ENCODE measurements at regions not wholly inside any gene's neighbourhood (a gene's known extent, or its start where the extent isn't known, plus 50 kb on each side); places are given as distances from the start of the nearest gene placed in this dataset.
"Not testable (repeated sequence)": the region's sequence is repeated elsewhere in the genome, so short reads cannot be mapped to it uniquely, and the experiment has no call there.

DNA sequence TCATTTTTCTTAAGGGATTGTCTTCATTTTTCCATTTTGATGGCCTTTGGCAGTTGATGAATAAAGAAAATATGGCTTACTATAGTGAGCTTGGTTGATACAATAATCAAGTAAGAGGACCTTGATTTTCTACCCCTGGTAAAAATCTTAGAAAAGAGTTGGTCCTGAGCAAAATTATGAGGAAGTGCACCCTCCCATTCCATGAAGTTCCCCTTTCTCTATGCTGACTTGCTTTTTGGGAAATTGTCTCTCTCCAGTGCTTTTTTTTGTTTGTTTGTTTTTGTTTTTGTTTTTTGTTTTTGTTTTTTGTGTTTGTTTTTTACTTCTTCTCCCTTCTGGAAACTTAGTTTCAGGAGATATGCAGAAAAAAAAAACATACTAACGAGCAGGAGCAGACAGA, 449.2 kb upstream of the ACTBL2 start:
- ATAC-seq (ENCODE audit: low FRiP score in 2 of 2) (no peak), DNase-seq (no peak)
- no peak overlapping the region for H3K4me3 ChIP-seq
- H3K27me3 ChIP-seq: no peaks in the 10 kb centered on the region
- H3K36me3 ChIP-seq: no peaks in the 10 kb centered on the region
- H3K27ac ChIP-seq: no peak overlapping the region
- 66 to 74% methylated on average over 1 of the region's 1 CpG for WGBS, 2 donors
- TF ChIP-seq POLR2AphosphoS5 (IDR thresholded peaks at IDR 0.05): no peak
- TF ChIP-seq POLR2A (IDR thresholded peaks at IDR 0.05): no peak
- no peak for TF ChIP-seq EP300 (IDR thresholded peaks at IDR 0.05)
- TF ChIP-seq, protein P1, sequence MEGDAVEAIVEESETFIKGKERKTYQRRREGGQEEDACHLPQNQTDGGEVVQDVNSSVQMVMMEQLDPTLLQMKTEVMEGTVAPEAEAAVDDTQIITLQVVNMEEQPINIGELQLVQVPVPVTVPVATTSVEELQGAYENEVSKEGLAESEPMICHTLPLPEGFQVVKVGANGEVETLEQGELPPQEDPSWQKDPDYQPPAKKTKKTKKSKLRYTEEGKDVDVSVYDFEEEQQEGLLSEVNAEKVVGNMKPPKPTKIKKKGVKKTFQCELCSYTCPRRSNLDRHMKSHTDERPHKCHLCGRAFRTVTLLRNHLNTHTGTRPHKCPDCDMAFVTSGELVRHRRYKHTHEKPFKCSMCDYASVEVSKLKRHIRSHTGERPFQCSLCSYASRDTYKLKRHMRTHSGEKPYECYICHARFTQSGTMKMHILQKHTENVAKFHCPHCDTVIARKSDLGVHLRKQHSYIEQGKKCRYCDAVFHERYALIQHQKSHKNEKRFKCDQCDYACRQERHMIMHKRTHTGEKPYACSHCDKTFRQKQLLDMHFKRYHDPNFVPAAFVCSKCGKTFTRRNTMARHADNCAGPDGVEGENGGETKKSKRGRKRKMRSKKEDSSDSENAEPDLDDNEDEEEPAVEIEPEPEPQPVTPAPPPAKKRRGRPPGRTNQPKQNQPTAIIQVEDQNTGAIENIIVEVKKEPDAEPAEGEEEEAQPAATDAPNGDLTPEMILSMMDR (IDR thresholded peaks at IDR 0.05): no peak
- peaks cover 0 to 4% (median 0%) of the 10 kb centered on the region in 4 donors for H3K9me3 ChIP-seq
- H3K4me1 ChIP-seq: no peaks in the 10 kb centered on the region

DNA sequence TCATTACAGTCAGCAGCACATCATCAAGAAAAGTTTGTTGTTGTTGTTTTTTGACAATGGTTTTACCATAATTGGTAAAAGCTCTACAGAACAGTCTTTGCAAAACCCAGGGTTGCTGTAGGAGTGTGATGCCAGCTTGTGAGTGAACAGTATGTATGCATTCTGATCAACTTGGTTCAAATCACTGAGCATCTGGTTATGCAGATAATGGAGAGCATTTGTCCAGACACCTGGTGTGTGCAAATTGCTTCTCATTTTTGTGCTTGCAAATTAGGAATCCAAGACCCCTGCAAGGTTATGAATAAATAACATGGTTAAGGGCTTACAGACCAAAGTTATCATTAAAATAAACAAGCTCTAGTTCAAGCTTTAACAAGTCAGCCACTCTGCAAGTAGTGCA, 448.7 kb upstream of the ACTBL2 start:
- ATAC-seq (ENCODE audit: low FRiP score in 2 of 2): no peak
- Histone ChIP-seq H3K4me1 (no peaks in the 10 kb centered on the region), H3K27ac (no peak overlapping the region), H3K4me3 (no peak overlapping the region), H3K36me3 (no peaks in the 10 kb centered on the region), H3K9me3 (peaks cover 0 to 4% (median 0%) of the 10 kb centered on the region in 4 donors), H3K27me3 (no peaks in the 10 kb centered on the region)
- DNase-seq: no peak
- TF ChIP-seq, protein P1 (IDR thresholded peaks at IDR 0.05): no peak
- no peak for TF ChIP-seq POLR2AphosphoS5 (IDR thresholded peaks at IDR 0.05)
- TF ChIP-seq EP300 (IDR thresholded peaks at IDR 0.05): no peak
- TF ChIP-seq POLR2A (IDR thresholded peaks at IDR 0.05): no peak

DNA sequence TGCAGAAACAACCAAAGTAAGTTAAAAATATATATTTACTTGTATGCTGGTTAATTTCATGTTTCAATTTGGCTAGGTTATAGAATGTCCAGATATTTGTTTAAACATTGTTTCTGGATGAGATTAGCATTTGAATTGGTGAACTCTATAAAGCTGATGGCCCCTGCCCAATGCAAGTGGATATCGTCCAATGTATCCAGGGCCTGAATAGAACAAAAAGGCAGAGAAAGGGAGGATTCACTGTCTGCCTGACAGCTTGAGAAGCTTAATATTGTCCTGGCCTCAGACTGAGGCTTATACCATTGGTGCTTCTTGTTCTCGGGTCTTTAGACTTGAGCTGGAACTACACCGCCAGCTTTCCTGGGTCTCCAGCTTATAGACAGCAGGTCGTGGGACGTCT, 446.7 kb upstream of the ACTBL2 start:
- no peak for ATAC-seq (ENCODE audit: low FRiP score in 2 of 2)
- H3K9me3 ChIP-seq: peaks cover 0 to 4% (median 0%) of the 10 kb centered on the region in 4 donors
- DNase-seq: no peak
- H3K27ac ChIP-seq: no peak overlapping the region
- 83 to 92% methylated on average over 5 of the region's 5 CpGs for WGBS, 2 donors
- no peaks in the 10 kb centered on the region for H3K36me3 ChIP-seq
- no peak overlapping the region for H3K4me3 ChIP-seq
- TF ChIP-seq, protein P1 (IDR thresholded peaks at IDR 0.05): no peak
- no peak for TF ChIP-seq EP300 (IDR thresholded peaks at IDR 0.05)
- TF ChIP-seq POLR2A (IDR thresholded peaks at IDR 0.05): no peak
- TF ChIP-seq POLR2AphosphoS5 (IDR thresholded peaks at IDR 0.05): no peak
- no peaks in the 10 kb centered on the region for H3K27me3 ChIP-seq
- H3K4me1 ChIP-seq: no peaks in the 10 kb centered on the region

DNA sequence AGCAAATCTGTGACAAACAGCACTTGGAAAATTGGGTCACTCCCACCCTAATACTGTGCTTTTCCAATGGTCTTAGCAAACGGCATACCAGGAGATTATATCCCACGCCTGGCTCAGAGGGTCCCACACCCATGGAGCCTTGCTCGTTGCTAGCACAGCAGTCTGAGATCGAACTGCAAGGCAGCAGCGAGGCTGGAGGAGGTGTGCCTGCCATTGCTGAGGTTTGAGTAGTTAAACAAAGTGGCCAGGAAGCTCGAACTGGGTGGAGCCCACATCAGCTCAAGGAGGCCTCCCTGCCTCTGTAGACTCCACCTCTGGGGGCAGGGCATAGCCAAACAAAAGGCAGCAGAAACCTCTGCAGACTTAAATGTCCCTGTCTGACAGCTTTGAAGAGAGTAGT, 440.5 kb upstream of the ACTBL2 start:
- DNase-seq; H3K4me3 ChIP-seq; H3K27me3 ChIP-seq; H3K4me1 ChIP-seq; H3K9me3 ChIP-seq; ATAC-seq (ENCODE audit: low FRiP score in 2 of 2); H3K36me3 ChIP-seq; H3K27ac ChIP-seq: not testable (repeated sequence)
- 90 to 91% methylated on average over 6 of the region's 6 CpGs for WGBS, 2 donors

DNA sequence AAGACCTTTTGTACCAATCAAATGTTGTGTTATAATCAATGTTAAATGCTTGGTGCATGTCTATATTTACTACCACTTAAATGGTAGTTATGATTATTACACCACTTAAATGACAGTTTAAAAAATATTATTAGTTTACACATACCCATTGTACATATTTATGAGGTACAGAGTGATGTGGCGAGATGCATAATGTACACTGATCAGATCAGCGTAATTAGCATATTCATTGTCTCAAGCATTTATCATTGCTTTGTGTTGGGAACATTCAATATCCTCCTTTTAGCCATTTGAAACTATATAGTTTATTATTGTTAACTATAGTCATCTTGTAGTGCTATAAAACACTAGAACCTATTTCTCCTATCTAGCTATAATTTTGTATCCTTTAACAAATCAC, 434.4 kb upstream of the ACTBL2 start:
- ATAC-seq (ENCODE audit: low FRiP score in 2 of 2): no peak
- no peaks in the 10 kb centered on the region for H3K36me3 ChIP-seq
- DNase-seq: no peak
- no peaks in the 10 kb centered on the region for H3K9me3 ChIP-seq
- no peaks in the 10 kb centered on the region for H3K4me1 ChIP-seq
- 47 to 49% methylated on average over 2 of the region's 2 CpGs for WGBS, 2 donors
- no peak overlapping the region for H3K27ac ChIP-seq
- H3K27me3 ChIP-seq: no peaks in the 10 kb centered on the region
- TF ChIP-seq, protein P1 (IDR thresholded peaks at IDR 0.05): no peak
- TF ChIP-seq POLR2AphosphoS5 (IDR thresholded peaks at IDR 0.05): no peak
- no peak for TF ChIP-seq EP300 (IDR thresholded peaks at IDR 0.05)
- TF ChIP-seq POLR2A (IDR thresholded peaks at IDR 0.05): no peak
- no peak overlapping the region for H3K4me3 ChIP-seq
